HUES6 (cell line): ENCODE measurements at regions not wholly inside any gene's neighbourhood (a gene's known extent, or its start where the extent isn't known, plus 50 kb on each side); places are given as distances from the start of the nearest gene placed in this dataset.

ENCODE experiments used
- H3K27ac ChIP-seq: 2 replicates; pipeline ENCODE4 v1.7.0; 2013; ENCODE audit warnings: low read depth, mild to moderate bottlenecking, low read length, inconsistent platforms
- H3K27me3 ChIP-seq: 2 replicates; pipeline ENCODE4 v1.6.1; 2013; ENCODE audit warnings: low read length; ENCODE audit not compliant: control insufficient read depth, insufficient read depth
- H3K36me3 ChIP-seq: 2 replicates; pipeline ENCODE4 v1.6.1; 2013; ENCODE audit warnings: low read length; ENCODE audit not compliant: control insufficient read depth, insufficient read depth
- H3K4me1 ChIP-seq: 2 replicates; pipeline ENCODE4 v1.6.1; 2013; ENCODE audit warnings: low read length; ENCODE audit not compliant: control insufficient read depth, insufficient read depth
- H3K4me3 ChIP-seq: 2 replicates; pipeline ENCODE4 v1.5.1; 2013; ENCODE audit warnings: low read depth, low read length
- H3K9ac ChIP-seq: one replicate; pipeline ENCODE4 v1.6.1; 2013; ENCODE audit warnings: mild to moderate bottlenecking, low read length
- H3K9me3 ChIP-seq: 2 replicates; pipeline ENCODE4 v1.6.1; 2013; ENCODE audit warnings: low read depth, low read length; ENCODE audit not compliant: control insufficient read depth, insufficient read depth

DNA sequence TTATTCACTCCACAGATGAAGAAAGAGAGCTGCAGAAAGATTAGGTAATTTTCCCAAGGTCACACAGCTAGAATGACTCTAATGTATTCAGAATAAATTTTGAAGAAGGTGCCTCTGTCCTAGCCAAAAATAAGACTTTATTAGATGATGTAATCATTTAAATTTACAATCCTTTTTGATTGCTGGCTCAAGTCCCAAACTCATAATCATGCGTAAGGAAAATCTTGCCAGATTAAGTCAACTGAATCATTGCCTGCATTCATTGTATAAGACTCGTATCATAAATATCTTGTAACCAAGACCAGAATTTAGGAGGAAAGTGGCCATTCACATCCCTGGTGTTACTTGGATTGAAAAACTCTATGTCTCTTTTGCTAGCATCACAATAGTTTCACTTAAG, 53.1 kb upstream of the STK39 start:
- Histone ChIP-seq H3K36me3 (no peaks in the 10 kb centered on the region), H3K9ac (no peak overlapping the region), H3K27me3 (no peaks in the 10 kb centered on the region), H3K4me1 (no peaks in the 10 kb centered on the region; the same call in 1 of the 2 replicates), H3K4me3 (no peak overlapping the region), H3K9me3 (peaks cover under 1% of the 10 kb centered on the region; the same call in 1 of the 2 replicates), H3K27ac (no peak overlapping the region)

DNA sequence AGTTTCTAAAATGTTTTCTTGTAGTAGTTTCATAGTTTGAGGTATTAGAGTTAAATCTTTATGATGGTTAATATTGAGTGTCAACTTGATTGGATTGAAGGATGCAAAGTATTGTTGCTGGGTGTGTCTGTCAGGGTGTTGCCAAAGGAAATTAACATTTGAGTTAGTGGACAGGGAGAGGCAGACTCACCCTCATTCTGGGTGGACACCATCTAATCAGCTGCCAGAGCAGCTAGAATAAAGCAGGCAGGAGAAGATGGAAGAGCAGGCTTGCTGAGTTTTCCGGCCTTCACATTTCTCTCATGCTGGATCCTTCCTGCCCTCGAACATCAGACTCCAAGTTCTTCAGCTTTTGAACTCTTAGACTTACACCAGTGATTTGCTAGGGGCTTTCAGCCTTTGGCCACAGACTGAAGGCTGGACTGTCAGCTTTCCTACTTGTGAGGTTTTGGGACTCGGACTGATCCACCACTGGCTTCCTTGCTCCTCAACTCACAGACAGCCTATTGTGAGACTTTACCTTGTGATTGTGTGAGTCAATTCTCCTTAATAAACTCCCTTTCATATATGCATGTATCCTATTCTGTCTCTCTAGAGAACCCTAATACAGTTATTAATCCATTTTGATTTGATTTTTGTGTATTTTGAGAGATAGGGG, 56.8 kb upstream of the STK39 start:
- H3K4me3 ChIP-seq: no peak overlapping the region
- H3K36me3 ChIP-seq: no peaks in the 10 kb centered on the region
- no peaks in the 10 kb centered on the region; the same call in 1 of the 2 replicates for H3K4me1 ChIP-seq
- H3K27me3 ChIP-seq: no peaks in the 10 kb centered on the region
- H3K27ac ChIP-seq: no peak overlapping the region
- peaks cover 10% of the 10 kb centered on the region; the same call in 1 of the 2 replicates for H3K9me3 ChIP-seq
- H3K9ac ChIP-seq: no peak overlapping the region

DNA sequence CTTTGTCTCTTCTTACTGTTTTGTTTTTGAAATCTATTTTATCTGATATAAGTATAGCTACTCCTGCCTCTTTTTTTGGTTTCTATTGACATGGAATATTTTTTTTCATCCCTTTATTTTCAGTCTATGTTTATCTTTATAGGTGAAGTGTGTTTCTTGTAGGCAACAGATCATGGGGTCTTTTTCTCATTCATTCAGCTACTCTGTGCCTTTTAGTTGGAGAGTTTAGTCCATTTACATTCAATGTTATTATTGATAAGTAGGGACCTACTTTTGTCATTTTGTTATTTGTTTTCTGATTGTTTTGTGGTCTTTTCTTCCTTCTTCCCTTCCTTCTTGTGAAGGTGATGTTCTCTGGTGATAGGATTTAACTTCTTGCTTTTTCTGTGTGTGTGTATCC, 60.0 kb upstream of the STK39 start:
- Histone ChIP-seq H3K9ac (no peak overlapping the region), H3K4me1 (no peaks in the 10 kb centered on the region), H3K27me3 (no peaks in the 10 kb centered on the region), H3K27ac (no peak overlapping the region), H3K4me3 (no peak overlapping the region), H3K36me3 (no peaks in the 10 kb centered on the region), H3K9me3 (peaks cover 10% of the 10 kb centered on the region; the same call in 1 of the 2 replicates)

DNA sequence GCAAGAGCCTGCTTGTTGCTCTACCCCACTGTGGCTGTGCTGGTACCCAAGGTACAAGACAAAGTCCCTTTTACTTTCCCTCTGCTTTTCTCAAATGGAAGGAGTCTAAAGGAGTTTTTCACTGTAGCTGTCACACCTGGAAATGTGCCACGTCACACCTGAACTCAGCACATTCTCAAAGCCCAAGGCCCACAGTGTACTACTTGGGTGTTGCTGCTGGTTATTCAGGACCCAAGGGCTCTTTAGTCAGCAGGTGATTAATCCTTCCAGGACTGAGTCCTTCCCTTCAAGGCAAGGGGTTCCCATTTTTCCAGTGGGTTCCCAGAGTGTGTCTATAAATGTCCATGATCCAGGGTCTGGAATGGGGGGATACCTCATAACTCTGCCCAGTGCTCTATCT, 63.2 kb upstream of the STK39 start:
- Histone ChIP-seq H3K27me3 (no peaks in the 10 kb centered on the region), H3K4me1 (no peaks in the 10 kb centered on the region), H3K9ac (no peak overlapping the region), H3K9me3 (peaks cover 16% of the 10 kb centered on the region), H3K27ac (no peak overlapping the region), H3K4me3 (no peak overlapping the region), H3K36me3 (no peaks in the 10 kb centered on the region)

DNA sequence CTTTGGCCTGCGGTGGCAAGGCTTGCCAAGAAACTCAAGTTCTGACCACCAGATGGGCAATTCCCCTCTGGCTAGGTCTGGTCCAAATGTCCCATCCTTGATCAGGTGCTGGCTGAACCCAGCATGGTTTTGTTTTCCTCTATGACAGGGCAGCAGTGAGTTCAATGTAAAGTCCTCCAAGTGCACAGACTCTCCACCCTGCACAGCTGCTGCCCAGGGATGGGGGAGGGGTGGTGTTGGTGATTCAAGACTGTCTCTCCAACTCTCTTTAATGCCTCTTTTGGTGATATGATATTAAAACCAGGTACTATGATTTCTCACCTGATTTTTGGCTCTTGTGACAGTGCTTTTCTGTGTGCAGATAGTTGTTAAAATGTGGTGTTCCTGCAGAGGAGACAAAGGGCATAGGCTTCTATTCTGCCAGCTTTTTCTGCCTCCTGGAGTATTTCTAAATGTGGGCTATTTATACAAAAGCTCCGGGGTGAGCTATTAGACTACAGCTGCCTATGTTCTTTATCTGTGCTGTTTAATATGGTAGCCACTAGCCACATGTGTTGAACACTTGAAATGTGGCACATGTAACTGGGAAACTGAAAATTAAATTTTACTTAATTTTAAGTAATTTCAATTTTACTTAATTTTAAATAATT, 64.0 kb upstream of the STK39 start:
- no peak overlapping the region for H3K9ac ChIP-seq
- peaks cover 10% of the 10 kb centered on the region for H3K9me3 ChIP-seq
- no peak overlapping the region for H3K4me3 ChIP-seq
- no peak overlapping the region for H3K27ac ChIP-seq
- H3K4me1 ChIP-seq: no peaks in the 10 kb centered on the region
- H3K27me3 ChIP-seq: no peaks in the 10 kb centered on the region
- no peaks in the 10 kb centered on the region for H3K36me3 ChIP-seq

DNA sequence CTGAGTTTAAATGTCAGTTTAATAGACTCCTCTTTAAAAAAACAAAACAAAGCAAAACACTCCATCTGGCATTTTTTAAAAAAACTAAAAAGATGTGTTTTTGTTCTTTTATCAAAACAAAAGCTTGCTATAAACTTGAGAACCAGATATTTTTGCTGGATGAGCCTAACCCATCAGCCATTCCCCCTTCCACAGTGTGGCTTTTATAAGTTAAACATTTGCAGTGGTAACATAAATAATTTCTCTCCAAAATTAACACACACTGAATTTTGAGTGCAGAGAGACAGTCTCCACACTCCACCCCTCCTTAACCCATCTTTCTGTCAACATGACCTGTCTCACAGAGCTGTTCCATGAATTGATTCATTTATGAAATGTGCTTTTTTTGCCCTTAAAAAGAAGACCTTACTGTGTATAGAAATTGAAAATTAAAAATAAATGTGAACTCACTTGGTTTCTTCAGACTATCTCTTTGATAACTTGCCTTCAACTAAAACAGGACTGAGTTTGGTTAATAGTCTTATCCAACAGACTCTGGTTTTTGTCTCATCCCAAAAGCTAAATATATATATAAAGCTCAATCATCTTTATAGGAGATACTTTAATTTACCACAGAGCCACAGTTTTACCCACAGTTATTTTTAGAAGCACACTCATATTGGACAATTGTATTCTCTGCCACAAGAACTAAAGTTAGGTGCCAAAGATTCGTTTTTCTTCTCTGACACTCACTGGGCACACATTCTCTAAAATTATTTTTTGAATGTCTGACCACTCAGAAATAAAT, 64.8 kb upstream of the STK39 start:
- H3K9me3 ChIP-seq: peaks cover 8% of the 10 kb centered on the region
- no peaks in the 10 kb centered on the region for H3K4me1 ChIP-seq
- no peak overlapping the region for H3K9ac ChIP-seq
- H3K27me3 ChIP-seq: no peaks in the 10 kb centered on the region
- H3K4me3 ChIP-seq: no peak overlapping the region
- H3K36me3 ChIP-seq: no peaks in the 10 kb centered on the region
- no peak overlapping the region for H3K27ac ChIP-seq

DNA sequence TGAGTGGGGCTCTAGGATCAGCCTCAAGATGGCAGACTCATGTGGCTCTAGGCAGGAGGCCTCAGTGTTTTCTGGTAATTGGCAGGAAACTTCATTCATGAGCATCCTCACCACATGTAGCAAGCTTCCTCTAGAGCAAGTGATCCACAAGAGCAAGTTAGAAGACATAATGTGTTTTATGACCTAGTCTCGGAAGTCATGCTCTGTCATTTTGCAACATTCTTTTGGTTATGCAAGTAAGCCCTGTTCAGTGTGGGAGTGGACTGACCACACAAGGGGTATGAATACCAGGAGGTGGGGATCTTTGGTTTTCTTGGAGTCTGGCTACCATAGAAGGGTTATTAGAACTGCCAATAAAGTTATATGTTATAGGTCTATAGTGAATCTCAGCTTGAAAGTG, 66.8 kb upstream of the STK39 start:
- no peaks in the 10 kb centered on the region for H3K4me1 ChIP-seq

DNA sequence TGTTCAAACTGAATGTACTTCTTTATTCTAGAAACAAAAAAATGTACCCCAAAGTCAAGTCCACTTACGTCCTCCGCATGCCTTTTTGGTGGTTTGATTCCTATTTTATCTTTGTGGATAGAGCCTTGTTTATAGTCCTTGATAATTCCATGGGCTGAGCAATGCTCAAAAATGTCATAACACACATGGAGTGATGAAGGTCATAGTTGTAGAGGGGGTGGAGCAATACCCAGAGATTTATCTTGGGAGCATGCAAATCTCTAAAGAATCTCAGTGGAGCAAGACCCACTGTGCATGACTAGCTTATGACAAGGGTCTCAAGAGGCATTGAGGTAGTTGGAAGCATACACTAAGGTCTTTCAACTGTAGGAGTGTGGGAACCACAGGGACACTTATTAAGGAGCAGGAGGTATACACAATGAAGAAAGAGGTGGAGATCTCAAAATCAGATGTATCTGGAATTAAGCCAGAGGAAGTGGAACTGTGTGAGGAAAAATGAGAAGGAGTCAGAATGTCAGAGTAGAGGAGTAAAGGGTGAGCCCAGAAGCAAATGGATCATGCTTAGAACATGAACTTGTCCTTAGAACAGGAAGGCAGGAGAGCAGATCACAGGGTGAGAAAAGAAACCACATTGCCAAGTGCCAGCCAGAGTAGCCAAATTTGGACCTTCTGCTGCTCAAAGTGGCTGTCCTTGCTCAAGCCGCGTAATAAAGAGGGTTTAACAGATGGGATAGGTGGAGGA, 68.1 kb upstream of the STK39 start:
- no peak overlapping the region for H3K27ac ChIP-seq
- no peaks in the 10 kb centered on the region for H3K27me3 ChIP-seq
- H3K9ac ChIP-seq: no peak overlapping the region
- H3K9me3 ChIP-seq: peaks cover 7% of the 10 kb centered on the region
- no peaks in the 10 kb centered on the region for H3K36me3 ChIP-seq
- no peak overlapping the region for H3K4me3 ChIP-seq
- H3K4me1 ChIP-seq: no peaks in the 10 kb centered on the region

More for the DNA sequence above, 66.8 kb upstream of the STK39 start:
- Histone ChIP-seq H3K9ac (no peak overlapping the region), H3K27ac (no peak overlapping the region), H3K36me3 (no peaks in the 10 kb centered on the region), H3K27me3 (no peaks in the 10 kb centered on the region), H3K9me3 (peaks cover 7% of the 10 kb centered on the region), H3K4me3 (no peak overlapping the region)

DNA sequence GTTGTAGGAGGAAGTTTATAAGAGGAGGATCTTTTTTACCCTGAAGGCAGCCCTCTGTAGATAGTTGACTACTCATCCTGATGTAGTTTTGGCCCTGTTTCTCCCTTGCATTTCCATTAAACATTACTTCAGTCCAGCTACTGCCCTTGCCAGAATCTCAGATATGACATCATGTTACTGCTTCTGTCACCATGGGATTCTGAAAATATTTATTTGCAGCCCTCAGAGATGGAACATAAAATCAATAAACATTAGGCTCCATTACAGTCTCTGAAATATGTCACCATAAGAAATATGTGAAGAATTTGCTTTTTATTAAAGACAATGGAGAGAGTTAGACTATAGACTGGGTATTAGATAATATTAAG, 68.7 kb upstream of the STK39 start:
- Histone ChIP-seq H3K27me3 (no peaks in the 10 kb centered on the region), H3K4me3 (no peak overlapping the region), H3K9ac (no peak overlapping the region), H3K27ac (no peak overlapping the region), H3K9me3 (peaks cover 7% of the 10 kb centered on the region), H3K4me1 (no peaks in the 10 kb centered on the region), H3K36me3 (no peaks in the 10 kb centered on the region)

DNA sequence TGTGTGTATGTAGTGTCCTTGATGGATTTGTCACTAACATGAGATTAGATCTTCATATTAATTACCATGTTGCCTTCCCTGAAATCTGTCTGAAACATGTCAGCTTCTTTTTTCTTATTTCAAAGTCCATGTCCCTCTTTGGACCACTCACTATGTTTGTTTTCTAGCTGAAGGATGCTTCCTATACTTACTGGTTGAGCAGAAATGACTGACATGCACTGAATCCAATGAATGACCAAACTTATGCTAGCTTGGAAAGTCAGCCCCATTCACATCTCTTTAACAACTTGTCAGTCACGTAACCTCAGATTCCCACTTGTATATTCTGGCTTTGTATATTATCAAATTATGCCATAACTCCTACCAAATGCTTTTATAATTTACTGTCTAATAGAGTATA, 69.9 kb upstream of the STK39 start:
- Histone ChIP-seq H3K4me1 (no peaks in the 10 kb centered on the region), H3K9me3 (peaks cover 7% of the 10 kb centered on the region)

More for the DNA sequence above, 69.9 kb upstream of the STK39 start:
- H3K27ac ChIP-seq: no peak overlapping the region
- no peaks in the 10 kb centered on the region for H3K27me3 ChIP-seq
- no peaks in the 10 kb centered on the region for H3K36me3 ChIP-seq
- H3K4me3 ChIP-seq: no peak overlapping the region
- no peak overlapping the region for H3K9ac ChIP-seq
